Lung (tissue), 11 donors: ENCODE measurements at regions not wholly inside any gene's neighbourhood (a gene's known extent, or its start where the extent isn't known, plus 50 kb on each side); places are given as distances from the start of the nearest gene placed in this dataset.

Experiments used
- ATAC-seq: fragments of 200-7000 bp; cut with Tn5 transposase; one replicate; pipeline ENCODE4 v1.9.1; 2020; ENCODE audit warnings: moderate number of reproducible peaks; ENCODE audit not compliant: insufficient read depth, low FRiP score
- DNase-seq, 3 donors: peaks; one replicate each; pipeline ENCODE4 v3.0.0-alpha.2; 2013 to 2017
- H3K27ac ChIP-seq, 2 donors: one replicate each; pipeline ENCODE4 v1.5.1; 2013; ENCODE audit warnings: mild to moderate bottlenecking in 2 of 2, moderate library complexity in 2 of 2, control low read depth in 1 of 2, inconsistent platforms in 1 of 2, low read depth in 1 of 2, low read length in 1 of 2
- H3K27me3 ChIP-seq, 3 donors: one replicate each; pipeline ENCODE4 v1.5.1; 2013; ENCODE audit warnings: low read length in 2 of 3; ENCODE audit not compliant: control insufficient read depth in 3 of 3, insufficient read depth in 3 of 3
- H3K36me3 ChIP-seq, 4 donors: one replicate each; pipeline ENCODE4 v1.5.1; 2013; ENCODE audit warnings: low read length in 4 of 4, mild to moderate bottlenecking in 1 of 4, moderate library complexity in 1 of 4; ENCODE audit not compliant: control insufficient read depth in 4 of 4, insufficient read depth in 4 of 4
- H3K4me1 ChIP-seq, 5 donors: one replicate each; pipeline ENCODE4 v1.5.1; 2013; ENCODE audit warnings: low read length in 5 of 5, mild to moderate bottlenecking in 2 of 5, moderate library complexity in 1 of 5; ENCODE audit not compliant: control insufficient read depth in 5 of 5, insufficient read depth in 5 of 5
- H3K4me3 ChIP-seq: one replicate; pipeline ENCODE4 v1.5.1; 2013; ENCODE audit warnings: mild to moderate bottlenecking, control low read depth, moderate library complexity
- H3K9ac ChIP-seq, 2 donors: one replicate each; pipeline ENCODE4 v1.5.1; 2013; ENCODE audit warnings: low read length in 2 of 2, control low read depth in 1 of 2; ENCODE audit not compliant: insufficient read depth in 1 of 2
- H3K9me3 ChIP-seq, 4 donors: one replicate each; pipeline ENCODE4 v1.5.1; 2013; ENCODE audit warnings: low read length in 3 of 4, mild to moderate bottlenecking in 1 of 4, moderate library complexity in 1 of 4; ENCODE audit not compliant: control insufficient read depth in 4 of 4, insufficient read depth in 3 of 4
- CTCF ChIP-seq: IDR thresholded peaks from 2 replicates; pipeline ENCODE4 v1.5.1; 2012; ENCODE audit warnings: mild to moderate bottlenecking; ENCODE audit errors: control extremely low read depth, extremely low read depth
- WGBS, 2 donors: extraction: QIAGEN DNeasy Blood & Tissue Kit; methylation state at CpG; one replicate each; pipeline ENCODE4 v1.1.7; 2013; 5-methylcytosine and 5-hydroxymethylcytosine counted together
- donor health status: control.
- donor health status: control.
- donor health status: Bipolar disorder and iron deficiency.
- donor health status: healthy.
- donor health status: DM: yes; HTN: yes; CAD: no.

- Histone ChIP-seq H3K27me3 (no peaks in the 10 kb centered on the region), H3K9ac (no peak overlapping the region), H3K36me3 (no peaks in the 10 kb centered on the region), H3K4me3 (no peak overlapping the region), H3K9me3 (peaks cover 0 to 4% (median 0%) of the 10 kb centered on the region in 4 donors), H3K4me1 (no peaks in the 10 kb centered on the region), H3K27ac (no peak overlapping the region)
- no peak for TF ChIP-seq CTCF
- 94 to 95% methylated on average over 6 of the region's 6 CpGs for WGBS, 2 donors
- DNase-seq (no peak), ATAC-seq (no peak)
Measured at GRCh38 chr2:105525201-105525600, 126.3 kb upstream of the FHL2 start.

- DNase-seq (no peak), ATAC-seq (no peak)
- Histone ChIP-seq H3K27me3 (no peaks in the 10 kb centered on the region), H3K9ac (no peak overlapping the region), H3K4me3 (no peak overlapping the region), H3K4me1 (peaks cover 0 to 6% (median 0%) of the 10 kb centered on the region in 5 donors), H3K36me3 (no peaks in the 10 kb centered on the region), H3K27ac (no peak overlapping the region), H3K9me3 (peaks cover 0 to 4% (median 0%) of the 10 kb centered on the region in 4 donors)
- no peak for TF ChIP-seq CTCF
- WGBS, 2 donors: 67 to 85% methylated on average over 4 of the region's 4 CpGs
Measured at GRCh38 chr2:105522645-105523044, 123.8 kb upstream of the FHL2 start.

GRCh38 chr2:105521616-105522015 lies 122.8 kb upstream of the FHL2 start:
- Histone ChIP-seq H3K4me1 (peaks cover 0 to 7% (median 0%) of the 10 kb centered on the region in 5 donors), H3K4me3 (no peak overlapping the region), H3K9me3 (peaks cover 0 to 4% (median 0%) of the 10 kb centered on the region in 4 donors), H3K27me3 (no peaks in the 10 kb centered on the region), H3K36me3 (no peaks in the 10 kb centered on the region), H3K27ac (no peak overlapping the region), H3K9ac (no peak overlapping the region)
- no peak for TF ChIP-seq CTCF
- no peak for DNase-seq
- no peak for ATAC-seq
- 78 to 94% methylated on average over 6 of the region's 6 CpGs for WGBS, 2 donors

- Histone ChIP-seq H3K9ac (no peak overlapping the region), H3K4me1 (peaks cover 0 to 7% (median 0%) of the 10 kb centered on the region in 5 donors), H3K9me3 (peaks cover 0 to 4% (median 0%) of the 10 kb centered on the region in 4 donors), H3K4me3 (no peak overlapping the region), H3K27me3 (no peaks in the 10 kb centered on the region), H3K36me3 (no peaks in the 10 kb centered on the region), H3K27ac (no peak overlapping the region)
- 5 to 14% methylated on average over 1 of the region's 1 CpG for WGBS, 2 donors
- peak in 2 of 3 donors; percentile 57 to 60 for DNase-seq
- TF ChIP-seq CTCF: no peak
- ATAC-seq: no peak
Measured at GRCh38 chr2:105521176-105521575, 122.3 kb upstream of the FHL2 start.
